Posterior vena cava (tissue), 2 donors: ENCODE measurements at regions not wholly inside any gene's neighbourhood (a gene's known extent, or its start where the extent isn't known, plus 50 kb on each side); places are given as distances from the start of the nearest gene placed in this dataset.

Experiments used
- DNase-seq: peaks from one replicate; pipeline ENCODE4 v3.0.0-alpha.2; 2020; ENCODE audit warnings: low spot score
- intact Hi-C, 2 donors: fragments of 100-400 bp; cut with DNase I; formaldehyde crosslinking; loops; one replicate each; pipeline versions ENCODE4 v1.14.1 to v1.14.2; 2022 to 2023
- donor health status: DM: yes; HTN: yes; CAD: no.
- donor health status: DM: yes; HTN: yes; CAD: no.

DNA sequence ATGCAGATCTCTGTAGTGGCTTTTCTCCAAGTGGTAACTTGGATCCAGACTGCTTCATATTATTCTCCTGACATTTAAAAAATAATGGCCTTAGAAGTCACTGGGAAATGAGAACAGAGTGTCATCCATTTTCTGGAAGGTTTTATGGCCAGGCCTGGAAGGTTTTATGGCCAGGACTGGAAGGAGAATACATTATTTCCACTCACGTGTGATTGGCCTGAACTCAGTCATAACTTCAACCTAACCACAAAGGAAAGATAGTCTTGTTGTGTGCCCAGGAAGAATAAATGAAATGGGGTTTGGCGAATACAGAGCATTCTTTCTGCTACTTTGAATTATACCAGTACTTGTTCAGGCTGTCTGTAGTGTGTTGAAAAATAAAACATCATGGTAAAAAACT, 360.9 kb downstream of the GPAM start:
- intact Hi-C loops: no loop called here
- no peak for DNase-seq

DNA sequence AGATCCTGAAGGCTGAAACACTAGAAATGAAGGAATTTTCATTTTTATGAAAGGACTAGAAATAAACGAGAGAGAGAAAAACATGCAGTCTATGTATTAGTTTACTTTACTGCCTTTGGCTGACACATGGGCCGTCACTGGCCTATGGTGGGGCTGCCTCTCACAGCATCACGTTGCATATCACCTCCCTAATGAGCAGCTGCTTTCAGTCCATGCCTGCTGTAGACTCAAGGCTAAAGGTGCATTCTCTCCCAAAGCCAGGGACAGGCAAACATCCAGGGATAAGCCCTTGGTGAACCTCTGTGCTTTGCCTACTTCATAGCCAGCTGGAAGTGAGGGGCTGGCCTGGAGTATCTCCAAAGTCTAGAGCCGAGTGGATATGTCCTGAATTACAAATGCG, 359.4 kb downstream of the GPAM start:
- intact Hi-C loops: no loop called here
- DNase-seq: no peak

DNA sequence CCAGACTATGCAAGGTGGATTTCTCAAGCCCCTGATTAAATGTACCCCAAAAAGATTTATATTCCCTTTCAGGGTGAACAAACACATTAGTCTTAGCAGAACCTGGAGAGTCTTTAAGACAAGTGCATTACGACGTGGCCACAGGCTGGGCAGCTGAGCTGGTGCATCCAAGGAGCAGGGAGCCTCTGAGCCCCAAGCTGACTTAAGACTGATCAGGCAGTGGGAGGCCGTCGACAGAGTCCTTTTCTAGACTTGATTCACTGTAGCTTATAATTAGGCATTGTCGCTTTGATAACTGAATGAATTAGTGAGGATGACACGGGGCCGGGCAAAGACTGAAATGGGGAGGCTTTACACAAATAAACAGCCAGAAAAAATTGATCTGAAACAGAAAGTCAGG, 353.2 kb downstream of the GPAM start:
- DNase-seq: no peak
- intact Hi-C loops: no loop called here

DNA sequence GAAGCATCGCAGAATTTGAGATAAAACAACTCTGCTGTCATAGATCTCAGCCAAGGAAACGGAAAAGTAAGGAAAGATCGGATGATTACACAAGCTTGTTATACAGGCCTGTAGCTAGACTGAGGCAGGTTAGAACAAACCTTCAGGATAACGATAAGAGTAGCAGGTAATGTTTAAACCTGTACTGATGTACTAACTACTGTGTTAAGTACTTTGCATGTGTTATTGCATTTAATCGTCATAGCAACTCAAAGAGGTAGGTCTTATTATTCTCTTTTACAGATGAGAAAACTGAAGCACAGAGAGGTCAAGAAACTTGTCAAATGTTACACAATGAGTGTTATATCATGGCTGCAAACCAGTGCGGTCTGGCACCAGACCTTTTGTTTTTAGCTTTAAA, 352.5 kb downstream of the GPAM start:
- intact Hi-C loops: no loop called here
- no peak for DNase-seq

DNA sequence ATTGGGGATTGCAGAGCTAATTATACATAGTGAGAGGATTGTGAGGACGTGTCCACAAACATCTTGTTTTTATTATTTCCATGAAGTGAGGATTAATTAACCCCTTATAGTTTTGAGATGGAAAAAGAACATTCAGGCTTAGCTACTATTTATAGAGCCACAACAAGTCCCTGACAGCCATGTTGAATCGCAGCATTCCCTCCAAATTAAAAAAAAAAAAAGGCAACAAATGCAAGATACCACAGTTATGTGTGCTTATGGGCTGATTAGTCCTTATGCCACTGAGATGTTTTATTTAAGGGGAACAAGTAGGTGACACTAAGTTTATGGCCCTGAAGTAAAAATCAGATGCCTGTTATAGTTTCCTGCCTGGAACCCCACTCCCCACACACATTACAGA, 350.3 kb downstream of the GPAM start:
- intact Hi-C loops: no loop called here
- DNase-seq: no peak

DNA sequence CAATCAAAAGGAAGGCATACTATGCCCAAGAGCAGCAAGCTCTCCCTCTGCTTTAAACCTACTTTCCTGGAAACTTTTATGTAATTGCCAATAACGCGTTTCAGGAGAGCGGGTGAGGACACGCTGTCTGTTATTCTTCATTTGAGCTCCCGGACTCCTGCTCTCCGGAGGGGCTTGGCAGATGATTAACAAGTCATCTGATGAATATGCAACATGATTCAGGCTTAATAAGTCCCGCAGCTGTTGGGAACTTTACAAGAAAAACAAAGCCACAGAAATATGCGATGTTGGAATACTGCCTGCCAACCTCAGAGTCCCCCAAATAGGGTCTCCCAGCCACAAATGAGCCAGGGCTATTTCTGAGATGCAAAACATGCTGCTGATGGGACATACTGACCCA, 348.0 kb downstream of the GPAM start:
- intact Hi-C loops: no loop called here
- DNase-seq: no peak

DNA sequence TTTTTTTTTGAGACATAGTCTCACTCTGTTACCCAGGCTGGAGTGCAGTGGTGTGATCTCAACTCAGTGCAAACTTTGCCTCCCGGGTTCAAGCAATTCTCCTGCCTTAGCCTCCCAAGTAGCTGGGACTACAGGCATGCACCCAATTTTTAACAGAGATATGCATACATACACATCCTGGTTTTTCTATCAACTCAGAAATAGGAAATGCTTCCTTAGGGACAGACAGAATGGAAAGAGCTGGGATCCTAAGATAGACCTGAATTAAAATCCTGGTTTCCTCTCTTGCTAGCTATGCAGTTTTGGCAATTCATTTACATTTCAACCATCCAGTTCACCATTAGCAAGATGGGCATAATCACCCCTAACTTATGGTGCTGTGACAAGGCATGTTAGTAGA, 347.5 kb downstream of the GPAM start:
- no peak for DNase-seq
- intact Hi-C loops: no loop called here

DNA sequence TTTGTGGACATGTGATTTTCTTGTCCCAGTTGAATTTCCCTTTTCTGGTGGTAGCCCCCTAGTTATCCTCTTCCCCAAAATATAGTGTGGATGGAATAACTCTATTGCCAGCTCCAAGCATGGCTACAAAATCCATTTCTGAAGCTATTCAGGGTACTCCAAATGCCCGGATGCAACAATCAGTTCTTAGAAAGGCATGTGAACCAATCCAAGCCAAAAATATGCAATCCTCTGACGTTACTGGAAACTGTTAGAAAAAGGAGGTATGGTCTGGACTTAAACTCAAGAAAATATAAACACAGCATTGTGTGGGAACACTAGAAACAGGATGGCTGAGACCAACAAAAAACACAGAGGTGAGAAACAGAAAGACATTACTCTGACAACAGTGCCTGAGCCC, 347.0 kb downstream of the GPAM start:
- intact Hi-C loops: no loop called here
- no peak for DNase-seq

DNA sequence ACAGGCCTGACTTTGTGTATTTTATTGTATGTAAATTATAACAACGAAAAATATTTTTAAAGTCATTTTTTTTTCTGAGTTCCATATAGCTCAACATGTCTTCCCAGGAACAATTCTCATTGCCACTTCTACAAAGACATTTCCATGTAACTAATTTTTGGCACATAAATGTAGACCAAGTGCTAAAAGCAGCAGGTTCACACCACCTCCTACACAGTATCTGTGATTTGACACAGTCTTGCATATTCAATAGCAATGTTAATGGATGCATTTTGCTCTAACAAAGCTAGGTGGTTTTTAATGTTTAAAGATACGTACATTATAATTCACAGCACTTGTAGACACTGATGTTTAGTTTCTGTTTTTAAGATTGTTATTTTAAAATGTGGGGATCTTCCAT, 346.5 kb downstream of the GPAM start:
- DNase-seq: no peak
- intact Hi-C loops: no loop called here

DNA sequence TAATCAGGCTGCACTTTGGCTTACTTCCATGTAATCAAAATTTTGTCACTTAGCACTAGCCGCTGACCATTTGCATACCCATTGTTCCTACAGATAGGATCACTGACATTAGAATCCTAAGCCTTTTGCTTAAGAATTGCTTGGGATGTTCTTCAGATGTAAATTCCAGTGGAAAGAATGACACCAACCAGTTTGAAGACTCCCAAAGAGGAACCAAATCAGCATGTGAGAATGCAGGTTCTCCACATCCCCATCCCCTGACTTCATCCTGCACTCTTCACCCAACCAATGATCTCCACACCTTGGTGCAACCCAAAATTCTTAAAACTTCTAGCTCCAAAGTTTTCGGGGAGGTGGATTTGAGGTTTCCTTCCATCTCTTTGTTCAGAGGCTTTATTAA, 345.6 kb downstream of the GPAM start:
- DNase-seq: no peak
- intact Hi-C loops: no loop called here

DNA sequence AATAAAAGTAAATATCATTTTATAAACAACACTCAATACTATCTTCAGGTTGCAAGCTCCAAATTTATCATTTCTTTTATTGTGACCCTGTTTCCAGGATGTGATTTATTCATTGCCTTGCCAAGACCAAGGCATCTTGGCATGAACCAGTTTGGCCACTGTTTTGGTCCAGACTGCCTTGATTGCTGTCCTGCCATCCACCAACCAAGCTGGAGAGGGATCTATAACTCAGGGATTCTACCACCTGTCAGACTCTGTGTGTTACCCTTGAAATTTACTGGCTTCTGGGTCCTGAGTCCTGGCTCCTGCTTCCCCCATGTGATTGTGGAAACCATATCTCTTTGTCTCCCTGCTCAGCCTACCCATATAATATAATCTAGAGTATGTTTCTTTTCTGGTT, 343.0 kb downstream of the GPAM start:
- DNase-seq: no peak
- intact Hi-C loops: no loop called here

DNA sequence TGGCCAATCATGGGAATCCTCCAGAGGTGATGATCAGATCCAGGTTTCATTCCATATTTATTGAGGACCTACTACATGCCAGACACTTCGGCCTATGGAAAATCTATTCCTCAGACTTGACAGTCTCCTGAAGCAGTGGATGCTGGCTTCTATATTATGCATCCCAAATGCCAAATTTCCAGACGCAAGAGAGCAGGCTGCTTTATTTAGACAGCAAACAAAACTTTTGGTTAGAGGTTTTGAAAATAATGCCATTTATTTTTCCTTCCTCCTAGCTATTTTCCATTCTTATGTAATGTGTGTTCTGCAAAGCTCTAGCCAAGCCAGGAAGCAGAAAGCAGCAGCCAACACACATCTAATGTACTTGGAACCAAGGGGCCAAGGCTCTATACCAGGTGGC, 330.8 kb downstream of the GPAM start:
- no peak for DNase-seq
- intact Hi-C loops: no loop called here

DNA sequence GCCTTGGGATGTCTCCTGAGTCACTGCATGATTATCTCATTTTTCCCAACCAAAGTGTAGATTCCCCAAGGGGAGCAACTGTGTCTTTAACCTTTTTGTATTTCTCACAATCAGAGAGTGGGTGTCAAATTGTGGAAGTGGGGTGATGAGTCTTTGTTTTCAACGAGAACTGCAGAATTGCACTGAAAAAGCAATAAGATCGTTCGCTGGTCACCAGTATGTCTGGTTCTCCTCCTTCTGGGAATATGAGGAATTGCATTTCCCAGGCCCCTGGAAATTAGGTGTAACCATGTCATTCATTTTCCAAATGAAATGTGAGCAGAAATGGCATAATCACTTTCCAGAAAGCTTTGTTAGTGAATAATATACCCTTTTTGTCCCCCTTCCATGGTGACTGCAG, 326.9 kb downstream of the GPAM start:
- intact Hi-C loops: no loop called here
- DNase-seq: no peak

DNA sequence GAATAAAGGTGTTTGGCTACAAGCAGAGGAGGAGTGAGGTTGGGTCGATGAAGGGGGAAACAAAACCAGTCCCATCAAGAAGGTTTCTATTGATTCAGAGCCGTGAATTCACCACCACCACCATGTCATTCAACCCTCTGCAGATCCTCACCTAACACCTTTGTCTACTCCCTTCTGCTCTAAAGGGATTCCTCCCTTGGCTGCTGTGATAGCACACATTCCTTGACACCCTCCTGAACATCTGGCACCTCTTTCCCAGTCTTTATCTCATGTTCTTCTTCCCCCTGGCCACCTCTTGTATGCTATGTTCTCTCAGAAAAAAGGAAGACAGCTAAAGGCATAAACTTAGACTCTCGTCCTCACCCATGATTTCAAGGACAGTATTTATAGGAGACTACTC, 318.0 kb downstream of the GPAM start:
- intact Hi-C loops: no loop called here
- no peak for DNase-seq

DNA sequence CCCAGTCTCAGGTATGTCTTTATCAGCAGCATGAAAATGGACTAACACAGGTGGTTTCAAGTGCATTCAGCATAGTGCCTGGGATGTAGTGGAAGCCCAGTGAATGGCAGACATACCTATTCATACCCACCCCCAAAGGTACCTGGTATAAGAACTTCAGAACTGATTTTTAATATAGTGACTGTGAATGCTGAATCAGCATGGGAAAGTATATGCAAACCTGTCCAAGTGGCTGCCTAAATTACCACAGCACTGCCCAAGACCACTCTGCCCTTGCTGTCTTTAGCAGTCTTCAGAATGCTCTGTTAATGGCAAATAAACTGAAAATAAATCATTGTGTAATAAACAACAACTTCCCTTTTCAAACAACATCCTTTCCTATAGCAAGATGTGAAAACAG, 312.1 kb downstream of the GPAM start:
- no peak for DNase-seq
- intact Hi-C loops: no loop called here

DNA sequence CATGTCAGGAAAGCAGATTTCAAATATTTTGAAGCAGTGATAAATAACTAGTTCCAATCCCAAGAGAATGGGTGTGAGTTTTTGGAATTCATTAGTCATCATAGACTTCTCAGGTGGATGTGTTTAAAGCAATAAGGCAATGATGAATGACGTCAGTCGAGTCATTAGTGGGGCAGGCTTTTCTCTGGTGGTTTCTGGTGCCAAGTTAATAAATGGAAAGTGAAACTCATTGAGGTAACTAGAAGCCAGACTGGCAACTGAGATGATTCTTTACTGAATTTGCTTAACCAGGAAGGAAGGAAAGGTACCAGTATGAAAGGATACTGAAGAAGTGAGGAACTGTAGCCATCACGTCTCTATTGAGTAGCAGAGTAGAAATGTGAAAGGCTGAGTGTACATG, 311.0 kb downstream of the GPAM start:
- intact Hi-C loops: no loop called here
- DNase-seq: no peak

DNA sequence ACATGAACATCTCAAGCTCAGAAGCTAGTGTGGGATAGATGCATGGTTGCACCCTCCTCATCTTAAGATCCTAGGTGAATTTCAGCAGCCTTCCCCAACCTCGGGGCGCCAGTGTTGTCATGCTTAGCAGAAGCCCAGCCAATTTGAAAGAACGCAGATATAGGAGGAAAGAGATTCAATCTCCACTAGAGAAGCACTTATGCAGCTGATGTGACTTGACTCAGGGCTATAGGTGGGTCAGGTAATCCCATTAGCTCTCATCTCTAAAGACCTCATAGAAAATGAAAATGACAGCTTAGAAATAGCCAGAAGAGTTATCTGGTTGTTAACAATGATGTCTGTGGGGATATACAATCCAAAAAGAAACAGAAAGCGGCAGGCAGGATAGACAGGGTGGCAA, 310.5 kb downstream of the GPAM start:
- DNase-seq: no peak
- intact Hi-C loops: no loop called here

DNA sequence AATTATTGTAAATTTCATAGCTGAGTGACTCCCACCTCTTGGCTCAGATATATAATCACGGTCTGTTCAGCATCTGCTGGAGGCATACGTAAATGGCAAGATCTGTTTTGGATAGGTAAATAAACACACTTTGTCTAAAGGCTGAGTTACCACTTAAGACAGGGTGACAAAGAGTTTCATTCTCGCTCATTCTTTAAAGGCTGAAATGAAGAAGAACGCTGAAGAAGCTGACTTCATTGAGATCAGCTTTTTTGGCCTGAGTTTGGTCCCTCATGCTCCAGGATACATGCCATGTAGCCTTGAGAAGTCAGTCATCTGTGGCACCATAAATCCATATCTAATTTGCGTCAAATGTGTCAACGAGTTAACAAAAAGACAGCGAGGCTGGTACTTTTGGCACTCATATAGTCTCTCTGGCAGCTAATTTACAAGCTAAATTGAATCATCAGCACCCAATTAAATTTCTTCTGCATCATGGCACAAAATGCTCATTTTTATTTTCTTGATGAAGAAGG, 309.9 kb downstream of the GPAM start:
- intact Hi-C loops: no loop called here
- no peak for DNase-seq

DNA sequence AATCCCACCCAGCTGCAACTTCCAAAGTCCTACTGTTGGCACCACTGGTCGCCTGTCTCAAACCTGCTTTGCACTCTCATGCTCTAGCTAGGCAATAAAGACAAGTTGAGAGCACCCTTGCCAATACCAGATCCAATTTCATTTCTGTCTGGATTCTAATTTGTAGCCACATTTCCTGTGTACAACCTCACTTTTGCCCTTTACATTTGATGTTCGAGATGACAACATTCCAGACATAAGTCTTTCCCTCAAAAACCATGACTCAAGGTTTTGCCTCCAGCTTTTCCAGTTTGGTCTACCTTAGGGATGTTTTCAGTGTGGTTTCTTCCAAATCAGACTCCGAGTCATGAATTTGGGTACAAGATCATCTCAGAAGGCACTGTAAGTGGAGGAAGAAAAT, 309.0 kb downstream of the GPAM start:
- no peak for DNase-seq
- intact Hi-C loops: no loop called here

DNA sequence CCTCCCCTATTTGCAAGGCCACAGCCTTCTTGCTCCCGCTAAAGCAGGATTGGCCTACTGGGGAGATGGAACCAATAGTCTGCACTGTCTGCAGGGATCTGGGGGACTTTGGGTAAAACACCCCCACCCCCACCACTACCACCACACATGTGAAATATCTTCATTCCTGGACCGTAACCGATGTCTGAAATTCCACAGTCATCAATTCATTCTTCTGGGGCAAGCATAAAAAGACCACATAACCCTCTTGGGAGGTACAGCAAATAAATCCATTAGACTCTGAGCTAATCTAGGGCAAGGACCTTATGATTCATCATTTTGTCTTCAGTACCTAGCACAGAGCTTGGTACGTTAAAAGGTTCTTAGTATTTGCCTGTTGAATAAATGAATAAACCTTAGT, 307.8 kb downstream of the GPAM start:
- intact Hi-C loops: no loop called here

DNA sequence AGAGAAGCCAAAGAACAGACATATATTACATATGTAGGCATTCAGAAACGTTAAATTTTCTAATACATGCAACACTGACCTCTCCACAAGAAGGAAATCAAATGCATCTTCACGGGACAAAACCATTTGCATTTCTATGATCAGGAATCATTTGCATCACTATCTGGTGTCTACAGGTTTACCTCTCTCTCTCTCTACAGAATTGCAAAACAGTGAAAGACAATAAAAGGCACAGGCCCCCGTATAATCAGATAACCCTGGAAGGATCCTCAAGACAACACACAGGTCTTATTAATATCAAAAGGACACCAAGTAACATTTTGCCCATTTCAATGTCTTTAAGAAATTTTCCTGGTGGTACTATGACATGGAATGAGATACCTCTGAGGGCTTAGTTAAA, 306.3 kb downstream of the GPAM start:
- no peak for DNase-seq
- intact Hi-C loops: no loop called here

More for the DNA sequence above, 307.8 kb downstream of the GPAM start:
- no peak for DNase-seq

DNA sequence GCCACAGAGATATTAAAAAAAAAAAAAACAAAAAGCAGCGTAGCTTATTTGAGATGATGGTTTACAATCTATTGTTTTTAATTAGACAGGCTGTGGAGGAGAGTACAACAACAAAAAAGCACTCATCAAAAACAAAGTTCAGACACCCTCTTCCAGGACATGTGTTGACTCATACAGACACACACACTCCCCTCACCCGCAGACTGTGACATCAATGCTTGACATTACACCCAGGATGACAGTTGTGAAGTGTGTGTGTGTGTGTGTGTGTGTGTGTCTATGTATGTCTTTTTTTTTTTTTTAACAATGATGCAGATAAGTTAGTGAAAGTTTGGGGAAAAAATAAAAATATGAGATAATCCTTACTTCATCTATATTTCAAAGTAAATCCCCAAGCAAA, 303.6 kb downstream of the GPAM start:
- no peak for DNase-seq
- intact Hi-C loops: no loop called here

DNA sequence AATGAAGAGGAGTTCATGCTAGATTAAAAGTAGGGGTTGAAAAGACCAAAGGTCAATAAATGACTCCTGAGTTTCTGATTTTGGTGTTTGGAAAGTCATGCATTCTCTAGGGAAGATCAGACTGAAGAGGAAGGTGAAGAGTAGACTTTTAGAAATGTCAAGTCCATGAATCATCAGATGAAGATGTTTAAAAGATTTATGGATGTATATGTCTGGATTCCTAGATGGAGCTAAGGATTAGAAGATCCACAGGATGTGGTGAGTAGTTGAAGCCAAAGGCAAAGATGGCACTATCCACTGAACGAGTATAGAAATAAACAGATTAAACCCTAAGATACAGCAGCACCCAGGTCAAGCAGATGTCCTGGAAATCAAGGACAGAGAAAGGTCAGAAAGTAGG, 298.5 kb downstream of the GPAM start:
- intact Hi-C loops: no loop called here
- DNase-seq: no peak
